Limb (tissue), 2 donors: ENCODE measurements at regions not wholly inside any gene's neighbourhood (a gene's known extent, or its start where the extent isn't known, plus 50 kb on each side); places are given as distances from the start of the nearest gene placed in this dataset.
A peak's percentile ranks its signal among the peaks of the same experiment; 100 is the strongest.

Source experiments
- DNase-seq, 2 donors: peaks; one replicate each; pipeline ENCODE4 v3.0.0-alpha.2; 2016; ENCODE audit errors: extremely low spot score in 2 of 2

DNA sequence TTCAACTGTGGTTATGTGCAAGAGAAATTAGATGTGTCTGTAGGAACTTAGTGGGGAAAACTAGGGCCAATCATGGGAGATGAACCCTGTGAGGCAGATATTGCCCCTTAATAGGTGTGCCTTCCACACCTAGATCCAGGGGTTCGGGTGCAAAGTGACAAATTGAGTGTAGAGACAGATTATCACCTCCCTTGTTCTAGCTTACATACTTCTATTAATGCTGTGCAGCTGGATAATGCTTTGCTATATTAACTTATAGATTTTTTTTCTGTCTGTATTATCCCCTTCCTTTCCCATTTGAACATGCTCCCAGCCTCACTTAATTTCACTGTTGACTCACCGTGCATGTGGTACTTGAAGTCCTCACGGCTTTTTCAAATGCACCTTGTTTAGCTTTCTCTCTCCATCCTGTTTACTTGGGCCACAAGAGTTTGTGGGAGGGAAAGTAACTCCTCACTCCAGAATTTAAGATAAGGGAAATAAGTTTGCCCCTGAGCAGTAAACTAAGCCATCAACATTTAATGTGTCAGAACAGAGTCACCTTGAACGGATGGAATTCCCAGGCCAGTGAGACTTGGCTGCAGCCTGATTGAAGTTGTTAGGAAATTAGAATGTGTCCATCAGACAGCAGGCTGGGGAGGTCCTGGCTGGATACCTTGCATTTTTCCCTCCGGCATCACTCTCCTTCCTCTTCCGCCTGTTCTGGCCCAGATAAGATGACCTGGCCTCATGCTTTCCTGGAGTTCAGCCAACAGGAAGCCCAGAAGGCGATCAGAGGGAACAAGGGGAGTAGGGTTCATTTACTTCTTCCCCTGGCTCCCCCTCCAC is 478.4 kb downstream of the BCOR start:
- no peak for DNase-seq

GRCh38 chrX:39624166-39624565 is 473.6 kb downstream of the BCOR start:
- no peak for DNase-seq

GRCh38 chrX:39625810-39626209 is 471.9 kb downstream of the BCOR start:
- DNase-seq = no peak

- no peak for DNase-seq
These were observed 471.0 kb downstream of the BCOR start for GRCh38 chrX:39626749-39627148.

GRCh38 chrX:39627257-39627656 is 470.5 kb downstream of the BCOR start:
- no peak for DNase-seq

GRCh38 chrX:39629001-39629400 is 468.8 kb downstream of the BCOR start:
- DNase-seq = no peak

- no peak for DNase-seq
These were observed 467.4 kb downstream of the BCOR start for GRCh38 chrX:39630344-39630743.

DNA sequence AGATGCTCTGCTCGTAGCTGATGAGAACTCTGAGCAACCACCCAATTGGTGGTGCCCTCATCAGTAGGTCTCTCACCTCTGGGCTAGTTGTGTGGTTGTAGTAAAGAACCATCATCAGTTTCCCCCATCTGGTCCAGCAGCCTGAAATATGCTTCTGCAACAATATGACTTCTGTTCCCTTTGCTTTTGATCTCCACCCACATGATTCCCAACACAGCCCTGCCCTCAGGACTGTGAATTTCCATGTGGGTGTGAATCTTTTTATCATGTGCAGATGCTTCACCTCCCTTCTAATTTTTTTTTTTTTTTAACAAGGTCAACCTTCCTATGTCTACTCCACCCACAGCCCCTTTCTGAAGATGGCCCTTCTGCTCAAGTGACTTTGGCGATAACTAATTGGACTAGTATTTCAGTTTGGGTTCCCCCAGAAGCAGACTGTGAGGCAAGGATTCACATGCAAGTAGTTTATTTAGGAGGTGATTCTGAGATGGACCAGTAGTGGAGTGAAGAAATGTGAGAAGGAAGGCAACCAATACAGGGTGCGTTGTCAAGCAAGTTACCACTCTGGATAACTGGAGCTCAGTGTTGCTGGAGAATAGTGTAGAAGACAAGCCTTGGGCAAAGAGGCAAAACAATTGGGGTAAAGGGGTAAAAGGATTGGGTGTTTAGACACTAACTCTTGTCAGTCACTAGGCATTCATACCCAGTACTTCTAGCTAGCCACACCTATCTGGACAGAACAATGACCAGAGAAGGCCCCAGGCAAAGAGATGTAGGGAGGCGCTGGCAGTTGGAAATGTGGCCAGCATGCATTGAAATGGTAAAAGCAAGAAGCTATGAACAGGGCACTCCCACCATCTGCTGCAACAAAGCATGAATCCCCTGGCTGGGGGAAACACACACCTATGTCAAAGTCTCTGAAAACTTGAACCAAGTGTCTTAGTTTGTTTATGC is 466.2 kb downstream of the BCOR start:
- DNase-seq = no peak

DNA sequence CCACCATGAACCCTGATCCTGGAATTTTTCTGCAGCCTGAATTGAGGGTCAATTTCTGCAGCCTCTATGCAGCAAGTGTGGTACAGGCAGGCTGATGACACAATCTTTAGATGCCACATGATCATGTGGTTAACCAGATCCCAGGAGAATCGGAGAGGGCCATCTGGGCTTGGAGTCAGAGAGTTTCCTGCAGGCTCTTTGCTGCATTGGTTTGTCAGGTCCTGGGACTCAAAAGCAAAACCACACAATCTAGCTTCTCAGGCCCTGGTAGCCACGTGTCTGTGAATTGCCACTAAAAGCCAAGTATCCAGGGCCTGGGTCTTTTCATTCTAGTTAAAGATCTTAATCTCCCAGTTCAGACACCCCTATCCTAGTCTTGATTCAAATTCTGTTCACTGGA is 464.5 kb downstream of the BCOR start:
- no peak for DNase-seq

DNA sequence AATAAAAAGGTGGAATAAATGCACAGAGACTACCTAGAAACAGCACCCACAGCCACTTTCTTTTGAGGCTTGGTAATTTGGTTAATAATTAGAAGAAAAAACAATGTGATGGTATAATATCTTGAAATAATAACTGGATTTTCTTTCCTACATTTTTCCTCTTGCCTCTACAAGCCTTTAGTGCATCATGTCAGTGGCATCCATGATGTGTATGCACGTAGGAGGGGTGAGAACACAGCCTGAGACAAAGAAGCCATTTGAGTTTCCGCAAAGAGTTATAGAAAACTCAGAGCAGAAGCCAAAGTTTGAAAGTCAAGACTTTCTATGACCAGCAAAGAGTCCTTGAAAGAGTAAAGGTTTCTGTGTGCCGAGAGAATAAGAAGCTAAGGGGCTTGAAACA is 461.3 kb downstream of the BCOR start:
- DNase-seq = no peak

GRCh38 chrX:39638526-39638925 is 459.2 kb downstream of the BCOR start:
- DNase-seq = no peak

- no peak for DNase-seq
These were observed 457.9 kb downstream of the BCOR start for GRCh38 chrX:39639871-39640270.

- no peak for DNase-seq
These were observed 456.9 kb downstream of the BCOR start for GRCh38 chrX:39640866-39641265.

- DNase-seq = no peak
These were observed 455.7 kb downstream of the BCOR start for GRCh38 chrX:39642071-39642470.

DNA sequence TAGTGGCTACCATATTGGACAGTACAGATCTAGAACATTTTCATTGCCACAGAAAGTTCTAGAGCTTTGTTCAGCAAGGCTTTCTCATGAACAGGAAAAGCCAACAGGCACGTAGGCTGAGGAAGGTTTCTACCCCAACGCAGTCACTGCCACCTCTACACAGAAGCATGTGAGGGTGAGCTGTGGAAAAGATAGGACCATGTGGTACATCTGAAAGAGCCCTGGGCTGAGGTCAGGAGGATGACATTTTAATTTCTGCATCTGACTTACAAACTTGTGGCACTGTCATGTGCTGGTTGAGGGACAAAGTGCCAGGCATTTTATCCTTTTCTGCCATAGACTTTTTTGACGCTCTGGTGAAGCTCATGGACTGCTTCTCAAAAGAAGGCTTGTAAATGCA is 454.2 kb downstream of the BCOR start:
- no peak for DNase-seq

- DNase-seq = peak; percentile 58 to 74
These were observed 452.4 kb downstream of the BCOR start for GRCh38 chrX:39645178-39645895.

- no peak for DNase-seq
These were observed 449.1 kb downstream of the BCOR start for GRCh38 chrX:39648548-39649254.

GRCh38 chrX:39650768-39651347 is 446.9 kb downstream of the BCOR start:
- DNase-seq = no peak

DNA sequence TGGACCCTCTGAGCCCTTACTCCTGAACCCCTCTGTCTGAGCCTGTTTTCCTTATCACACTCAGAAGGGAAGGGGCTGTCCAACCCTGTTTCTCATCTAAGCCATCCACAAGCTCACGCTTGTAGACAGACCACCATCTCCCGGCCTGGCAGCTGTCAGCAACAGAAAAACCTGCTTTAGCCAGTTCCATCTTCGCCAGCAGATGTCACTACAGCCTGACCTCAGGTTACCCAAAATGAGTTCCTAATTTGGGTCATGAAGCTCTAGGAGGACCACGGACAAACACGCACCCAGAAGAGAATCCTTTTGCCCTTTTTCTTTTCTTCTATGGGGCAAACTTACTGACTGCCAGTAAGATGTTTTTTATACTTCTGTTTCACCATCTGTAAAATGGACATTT is 445.4 kb downstream of the BCOR start:
- no peak for DNase-seq

DNA sequence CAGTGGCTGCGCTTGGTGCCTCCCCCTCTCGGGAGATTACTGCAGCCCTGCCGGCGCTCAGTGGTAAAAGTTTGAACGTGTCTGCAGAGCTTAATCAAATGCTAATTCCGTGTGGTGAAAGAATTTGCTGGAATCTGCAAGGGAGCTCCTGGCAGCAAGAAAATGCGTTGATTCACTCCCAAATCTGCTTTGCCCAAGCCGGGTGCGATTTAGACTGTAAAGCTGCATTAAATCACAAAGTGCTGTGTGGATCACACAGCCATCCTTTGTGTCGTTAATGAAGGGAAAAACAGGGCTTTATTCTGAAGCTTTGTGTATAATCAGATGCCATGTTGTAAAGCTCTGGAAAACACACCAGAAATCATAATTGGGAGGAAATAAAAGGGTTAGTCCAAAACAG is 444.1 kb downstream of the BCOR start:
- DNase-seq = no peak
